GM23338 (cell line): ENCODE measurements at regions not wholly inside any gene's neighbourhood (a gene's known extent, or its start where the extent isn't known, plus 50 kb on each side); places are given as distances from the start of the nearest gene placed in this dataset.

Experiments used
- ATAC-seq: fragments of 200-7000 bp; cut with Tn5 transposase; 3 replicates; pipeline ENCODE4 v1.9.1; 2020
- DNase-seq: peaks from one replicate; pipeline ENCODE4 v3.0.0-alpha.2; 2015; ENCODE audit warnings: low spot score
- H2AFZ ChIP-seq: fragments of 200-600 bp; sonication (generic); 2 replicates; pipeline ENCODE4 v1.8.0; 2016; ENCODE audit warnings: antibody characterized with exemption, mild to moderate bottlenecking, moderate library complexity
- H3F3A ChIP-seq: fragments of 200-600 bp; sonication (generic); replicated peaks from 2 replicates; pipeline ENCODE4 v1.8.0; 2017; ENCODE audit warnings: antibody characterized with exemption, mixed run types, low read depth
- H3K27ac ChIP-seq: fragments of 200-600 bp; sonication (generic); 2 replicates; pipeline ENCODE4 v1.6.1; 2016; ENCODE audit warnings: low read depth
- H3K27me3 ChIP-seq: fragments of 200-600 bp; sonication (generic); 2 replicates; pipeline ENCODE4 v1.8.0; 2016; ENCODE audit warnings: mild to moderate bottlenecking, mixed run types, moderate library complexity; ENCODE audit not compliant: insufficient read depth
- H3K36me3 ChIP-seq: fragments of 200-600 bp; sonication (generic); 2 replicates; pipeline ENCODE4 v1.8.0; 2016; ENCODE audit warnings: mild to moderate bottlenecking; ENCODE audit not compliant: insufficient read depth
- H3K4me1 ChIP-seq: fragments of 200-600 bp; sonication (generic); 2 replicates; pipeline ENCODE4 v1.8.0; 2016; ENCODE audit warnings: mild to moderate bottlenecking, moderate library complexity; ENCODE audit not compliant: insufficient read depth
- H3K4me2 ChIP-seq: fragments of 200-600 bp; sonication (generic); 2 replicates; pipeline ENCODE4 v1.7.1; 2017; ENCODE audit warnings: mixed run types
- H3K4me3 ChIP-seq: fragments of 200-600 bp; sonication (generic); 2 replicates; pipeline ENCODE4 v1.6.1; 2016; ENCODE audit warnings: mixed run types
- H3K79me2 ChIP-seq: fragments of 200-600 bp; sonication (generic); replicated peaks from 2 replicates; pipeline ENCODE4 v1.8.0; 2017; ENCODE audit warnings: mild to moderate bottlenecking; ENCODE audit not compliant: insufficient read depth
- H3K9me2 ChIP-seq: fragments of 200-600 bp; sonication (generic); 2 replicates; pipeline ENCODE4 v1.8.0; 2017; ENCODE audit not compliant: insufficient read depth
- H4K20me1 ChIP-seq: fragments of 200-600 bp; sonication (generic); replicated peaks from 2 replicates; pipeline ENCODE4 v1.8.0; 2017; ENCODE audit warnings: mild to moderate bottlenecking; ENCODE audit not compliant: insufficient read depth
- H3K27ac Mint-ChIP-seq: 2 replicates; pipeline ENCODE4 v1.8.0; 2020; ENCODE audit warnings: inconsistent platforms, mild to moderate bottlenecking, moderate library complexity, mixed read lengths
- H3K27me3 Mint-ChIP-seq: 3 replicates; pipeline ENCODE4 v1.8.0; 2022; ENCODE audit warnings: low read depth, mild to moderate bottlenecking, moderate library complexity, mixed read lengths, inconsistent platforms; ENCODE audit not compliant: insufficient read depth, poor library complexity
- H3K36me3 Mint-ChIP-seq: 3 replicates; pipeline ENCODE4 v1.8.0; 2021; ENCODE audit warnings: low read depth, mild to moderate bottlenecking, inconsistent platforms, moderate library complexity, mixed read lengths
- H3K4me1 Mint-ChIP-seq: 3 replicates; pipeline ENCODE4 v1.8.0; 2020; ENCODE audit warnings: mild to moderate bottlenecking, inconsistent platforms, mixed read lengths
- H3K4me3 Mint-ChIP-seq: 3 replicates; pipeline ENCODE4 v1.8.0; 2021; ENCODE audit warnings: moderate library complexity, mild to moderate bottlenecking, inconsistent platforms, mixed read lengths
- H3K9me3 Mint-ChIP-seq: 3 replicates; pipeline ENCODE4 v1.8.0; 2020; ENCODE audit warnings: moderate library complexity, mild to moderate bottlenecking, inconsistent platforms, mixed read lengths
- CREB1 ChIP-seq: fragments of 250-450 bp; sonication (Bioruptor Pico); IDR thresholded peaks from 2 replicates; pipeline ENCODE4 v1.5.0; 2020; ENCODE audit warnings: low read depth, mild to moderate bottlenecking, moderate library complexity
- EZH2 ChIP-seq: fragments of 200-600 bp; sonication (generic); IDR thresholded peaks from one replicate; pipeline ENCODE4 v1.8.0; 2017; ENCODE audit warnings: antibody characterized with exemption, mild to moderate bottlenecking, low read depth; ENCODE audit not compliant: unreplicated experiment
- JUNB ChIP-seq: IDR thresholded peaks from one replicate; pipeline ENCODE4 v1.6.1; 2016; ENCODE audit warnings: antibody characterized with exemption; ENCODE audit not compliant: unreplicated experiment
- NANOG ChIP-seq: IDR thresholded peaks from 2 replicates; pipeline ENCODE4 v1.6.1; 2016; ENCODE audit warnings: antibody characterized with exemption, borderline replicate concordance
- POLR2AphosphoS5 ChIP-seq: IDR thresholded peaks from 2 replicates; pipeline ENCODE4 v1.6.1; 2016; ENCODE audit warnings: antibody characterized with exemption, low read depth
- STAT1 ChIP-seq: IDR thresholded peaks from one replicate; pipeline ENCODE4 v1.6.1; 2016; ENCODE audit warnings: antibody characterized with exemption; ENCODE audit not compliant: unreplicated experiment
- ZNF114 ChIP-seq: fragments of 250-450 bp; sonication (Bioruptor Pico); IDR thresholded peaks from 2 replicates; pipeline ENCODE4 v1.5.0; 2020; ENCODE audit warnings: mild to moderate bottlenecking, moderate library complexity
- ZNF331 ChIP-seq: fragments of 250-450 bp; sonication (Bioruptor Pico); IDR thresholded peaks from 2 replicates; pipeline ENCODE4 v1.5.0; 2020; ENCODE audit warnings: low read depth, mild to moderate bottlenecking, moderate library complexity
- TF ChIP-seq, protein P1 (sequence below): fragments of 250-450 bp; sonication (Bioruptor Pico); IDR thresholded peaks from 2 replicates; pipeline ENCODE4 v1.5.0; 2020; ENCODE audit warnings: mild to moderate bottlenecking, moderate library complexity
- TF ChIP-seq, protein P2 (sequence below), 2 experiments: fragments of 200-600 bp in 1 of 2; sonication (generic) in 1 of 2; conservative IDR thresholded peaks; 2 replicates each; pipeline versions ENCODE4 v1.5.1 to v1.6.1; 2016 to 2017; ENCODE audit warnings: antibody characterized with exemption in 2 of 2, low read depth in 2 of 2, mild to moderate bottlenecking in 2 of 2, moderate library complexity in 1 of 2

DNA sequence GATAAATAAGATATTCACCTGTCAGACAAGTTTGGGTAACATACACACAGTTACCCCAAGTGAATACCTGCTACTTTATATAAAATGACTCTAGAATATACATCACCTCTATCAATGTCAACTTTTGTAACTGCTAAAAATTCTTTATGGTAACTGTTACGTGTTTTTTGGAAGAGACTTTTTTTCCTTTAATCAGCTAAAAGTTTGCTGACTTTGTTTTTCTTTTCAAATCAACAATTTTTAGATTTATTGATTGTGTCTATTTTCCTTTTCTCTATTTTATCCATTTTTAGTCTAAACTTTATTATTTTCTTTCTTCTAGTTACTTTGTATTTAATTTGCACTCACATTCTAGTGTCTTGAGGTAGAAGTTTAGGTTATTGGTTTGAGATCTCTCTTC lies 1106.6 kb upstream of the LCORL start:
- Histone ChIP-seq H3K36me3 (no peaks in the 10 kb centered on the region), H3K4me3 (no peak overlapping the region), H3K27me3 (no peaks in the 10 kb centered on the region), H3K4me1 (peaks cover 10% of the 10 kb centered on the region; the same call in 1 of the 2 replicates), H3K79me2 (no peaks in the 10 kb centered on the region), H3K9me2 (no peaks in the 10 kb centered on the region), H3F3A (no peaks in the 10 kb centered on the region), H3K27ac (no peak overlapping the region), H3K4me2 (no peak overlapping the region), H2AFZ (no peak overlapping the region), H4K20me1 (no peaks in the 10 kb centered on the region)
- ATAC-seq (no peak), DNase-seq (no peak)
- TF ChIP-seq EZH2 (no peak), JUNB (no peak), STAT1 (no peak), NANOG (no peak), POLR2AphosphoS5 (no peak), CREB1 (CRISPR knock-in tag) (no peak), ZNF331 (CRISPR knock-in tag) (no peak), ZNF114 (CRISPR knock-in tag) (no peak)
- TF ChIP-seq, protein P1, sequence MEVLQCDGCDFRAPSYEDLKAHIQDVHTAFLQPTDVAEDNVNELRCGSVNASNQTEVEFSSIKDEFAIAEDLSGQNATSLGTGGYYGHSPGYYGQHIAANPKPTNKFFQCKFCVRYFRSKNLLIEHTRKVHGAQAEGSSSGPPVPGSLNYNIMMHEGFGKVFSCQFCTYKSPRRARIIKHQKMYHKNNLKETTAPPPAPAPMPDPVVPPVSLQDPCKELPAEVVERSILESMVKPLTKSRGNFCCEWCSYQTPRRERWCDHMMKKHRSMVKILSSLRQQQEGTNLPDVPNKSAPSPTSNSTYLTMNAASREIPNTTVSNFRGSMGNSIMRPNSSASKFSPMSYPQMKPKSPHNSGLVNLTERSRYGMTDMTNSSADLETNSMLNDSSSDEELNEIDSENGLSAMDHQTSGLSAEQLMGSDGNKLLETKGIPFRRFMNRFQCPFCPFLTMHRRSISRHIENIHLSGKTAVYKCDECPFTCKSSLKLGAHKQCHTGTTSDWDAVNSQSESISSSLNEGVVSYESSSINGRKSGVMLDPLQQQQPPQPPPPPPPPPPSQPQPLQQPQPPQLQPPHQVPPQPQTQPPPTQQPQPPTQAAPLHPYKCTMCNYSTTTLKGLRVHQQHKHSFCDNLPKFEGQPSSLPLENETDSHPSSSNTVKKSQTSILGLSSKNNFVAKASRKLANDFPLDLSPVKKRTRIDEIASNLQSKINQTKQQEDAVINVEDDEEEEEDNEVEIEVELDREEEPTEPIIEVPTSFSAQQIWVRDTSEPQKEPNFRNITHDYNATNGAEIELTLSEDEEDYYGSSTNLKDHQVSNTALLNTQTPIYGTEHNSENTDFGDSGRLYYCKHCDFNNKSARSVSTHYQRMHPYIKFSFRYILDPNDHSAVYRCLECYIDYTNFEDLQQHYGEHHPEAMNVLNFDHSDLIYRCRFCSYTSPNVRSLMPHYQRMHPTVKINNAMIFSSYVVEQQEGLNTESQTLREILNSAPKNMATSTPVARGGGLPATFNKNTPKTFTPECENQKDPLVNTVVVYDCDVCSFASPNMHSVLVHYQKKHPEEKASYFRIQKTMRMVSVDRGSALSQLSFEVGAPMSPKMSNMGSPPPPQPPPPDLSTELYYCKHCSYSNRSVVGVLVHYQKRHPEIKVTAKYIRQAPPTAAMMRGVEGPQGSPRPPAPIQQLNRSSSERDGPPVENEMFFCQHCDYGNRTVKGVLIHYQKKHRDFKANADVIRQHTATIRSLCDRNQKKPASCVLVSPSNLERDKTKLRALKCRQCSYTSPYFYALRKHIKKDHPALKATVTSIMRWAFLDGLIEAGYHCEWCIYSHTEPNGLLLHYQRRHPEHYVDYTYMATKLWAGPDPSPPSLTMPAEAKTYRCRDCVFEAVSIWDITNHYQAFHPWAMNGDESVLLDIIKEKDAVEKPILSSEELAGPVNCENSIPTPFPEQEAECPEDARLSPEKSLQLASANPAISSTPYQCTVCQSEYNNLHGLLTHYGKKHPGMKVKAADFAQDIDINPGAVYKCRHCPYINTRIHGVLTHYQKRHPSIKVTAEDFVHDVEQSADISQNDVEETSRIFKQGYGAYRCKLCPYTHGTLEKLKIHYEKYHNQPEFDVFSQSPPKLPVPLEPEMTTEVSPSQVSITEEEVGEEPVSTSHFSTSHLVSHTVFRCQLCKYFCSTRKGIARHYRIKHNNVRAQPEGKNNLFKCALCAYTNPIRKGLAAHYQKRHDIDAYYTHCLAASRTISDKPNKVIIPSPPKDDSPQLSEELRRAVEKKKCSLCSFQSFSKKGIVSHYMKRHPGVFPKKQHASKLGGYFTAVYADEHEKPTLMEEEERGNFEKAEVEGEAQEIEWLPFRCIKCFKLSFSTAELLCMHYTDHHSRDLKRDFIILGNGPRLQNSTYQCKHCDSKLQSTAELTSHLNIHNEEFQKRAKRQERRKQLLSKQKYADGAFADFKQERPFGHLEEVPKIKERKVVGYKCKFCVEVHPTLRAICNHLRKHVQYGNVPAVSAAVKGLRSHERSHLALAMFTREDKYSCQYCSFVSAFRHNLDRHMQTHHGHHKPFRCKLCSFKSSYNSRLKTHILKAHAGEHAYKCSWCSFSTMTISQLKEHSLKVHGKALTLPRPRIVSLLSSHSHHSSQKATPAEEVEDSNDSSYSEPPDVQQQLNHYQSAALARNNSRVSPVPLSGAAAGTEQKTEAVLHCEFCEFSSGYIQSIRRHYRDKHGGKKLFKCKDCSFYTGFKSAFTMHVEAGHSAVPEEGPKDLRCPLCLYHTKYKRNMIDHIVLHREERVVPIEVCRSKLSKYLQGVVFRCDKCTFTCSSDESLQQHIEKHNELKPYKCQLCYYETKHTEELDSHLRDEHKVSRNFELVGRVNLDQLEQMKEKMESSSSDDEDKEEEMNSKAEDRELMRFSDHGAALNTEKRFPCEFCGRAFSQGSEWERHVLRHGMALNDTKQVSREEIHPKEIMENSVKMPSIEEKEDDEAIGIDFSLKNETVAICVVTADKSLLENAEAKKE (CRISPR knock-in tag) = no peak
- TF ChIP-seq, protein P2, sequence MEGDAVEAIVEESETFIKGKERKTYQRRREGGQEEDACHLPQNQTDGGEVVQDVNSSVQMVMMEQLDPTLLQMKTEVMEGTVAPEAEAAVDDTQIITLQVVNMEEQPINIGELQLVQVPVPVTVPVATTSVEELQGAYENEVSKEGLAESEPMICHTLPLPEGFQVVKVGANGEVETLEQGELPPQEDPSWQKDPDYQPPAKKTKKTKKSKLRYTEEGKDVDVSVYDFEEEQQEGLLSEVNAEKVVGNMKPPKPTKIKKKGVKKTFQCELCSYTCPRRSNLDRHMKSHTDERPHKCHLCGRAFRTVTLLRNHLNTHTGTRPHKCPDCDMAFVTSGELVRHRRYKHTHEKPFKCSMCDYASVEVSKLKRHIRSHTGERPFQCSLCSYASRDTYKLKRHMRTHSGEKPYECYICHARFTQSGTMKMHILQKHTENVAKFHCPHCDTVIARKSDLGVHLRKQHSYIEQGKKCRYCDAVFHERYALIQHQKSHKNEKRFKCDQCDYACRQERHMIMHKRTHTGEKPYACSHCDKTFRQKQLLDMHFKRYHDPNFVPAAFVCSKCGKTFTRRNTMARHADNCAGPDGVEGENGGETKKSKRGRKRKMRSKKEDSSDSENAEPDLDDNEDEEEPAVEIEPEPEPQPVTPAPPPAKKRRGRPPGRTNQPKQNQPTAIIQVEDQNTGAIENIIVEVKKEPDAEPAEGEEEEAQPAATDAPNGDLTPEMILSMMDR (conservative IDR thresholded peaks at IDR 0.05; ENCODE audit: low read depth in 2 of 2) = no peak
- Mint-ChIP-seq H3K9me3 (no peaks in the 10 kb centered on the region), H3K4me1 (peaks cover 11% of the 10 kb centered on the region), H3K27me3 (no peaks in the 10 kb centered on the region), H3K27ac (no peak overlapping the region), H3K4me3 (no peak overlapping the region), H3K36me3 (no peaks in the 10 kb centered on the region)
